OCI-LY1 (cell line): ENCODE measurements at regions not wholly inside any gene's neighbourhood (a gene's known extent, or its start where the extent isn't known, plus 50 kb on each side); places are given as distances from the start of the nearest gene placed in this dataset.

ENCODE experiments used
- H2AFZ ChIP-seq: fragments of 200-600 bp; sonication (generic), shearing (Covaris generic); 2 replicates; pipeline ENCODE4 v1.6.0; 2014; ENCODE audit warnings: antibody characterized with exemption, mild to moderate bottlenecking, low read length
- H3F3A ChIP-seq: fragments of 200-600 bp; sonication (generic), shearing (Covaris generic); 2 replicates; pipeline ENCODE4 v1.6.0; 2014; ENCODE audit warnings: mild to moderate bottlenecking, antibody characterized with exemption, low read length, moderate library complexity; ENCODE audit not compliant: insufficient read depth
- H3K27ac ChIP-seq: fragments of 200-600 bp; sonication (generic); 2 replicates; pipeline ENCODE4 v1.5.1; 2014; ENCODE audit warnings: low read length, mixed run types, mild to moderate bottlenecking, low read depth; ENCODE audit not compliant: poor library complexity, severe bottlenecking
- H3K27me3 ChIP-seq: fragments of 200-600 bp; sonication (generic); 2 replicates; pipeline ENCODE4 v1.6.0; 2014; ENCODE audit warnings: antibody characterized with exemption, mild to moderate bottlenecking, low read length, moderate library complexity; ENCODE audit not compliant: insufficient read depth
- H3K36me3 ChIP-seq: fragments of 200-600 bp; sonication (generic); 2 replicates; pipeline ENCODE4 v1.6.1; 2014; ENCODE audit warnings: mild to moderate bottlenecking, antibody characterized with exemption, low read length, moderate library complexity, mixed read lengths; ENCODE audit not compliant: insufficient read depth
- H3K4me1 ChIP-seq: fragments of 200-600 bp; sonication (generic); 2 replicates; pipeline ENCODE4 v1.5.1; 2014; ENCODE audit warnings: mild to moderate bottlenecking, low read length, moderate library complexity; ENCODE audit not compliant: insufficient read depth, severe bottlenecking
- H3K4me2 ChIP-seq: fragments of 200-600 bp; sonication (generic), shearing (Covaris generic); 2 replicates; pipeline ENCODE4 v1.6.1; 2014; ENCODE audit warnings: low read length
- H3K4me3 ChIP-seq: fragments of 200-600 bp; sonication (generic); 2 replicates; pipeline ENCODE4 v1.5.1; 2014; ENCODE audit warnings: low read length, low read depth, mild to moderate bottlenecking, mixed read lengths; ENCODE audit not compliant: poor library complexity, severe bottlenecking
- H3K79me2 ChIP-seq: fragments of 200-600 bp; shearing (Covaris generic); 2 replicates; pipeline ENCODE4 v1.6.1; 2016; ENCODE audit warnings: mixed run types, low read length, mixed read lengths; ENCODE audit not compliant: insufficient read depth
- H3K9ac ChIP-seq: fragments of 200-600 bp; sonication (generic), shearing (Covaris generic); 2 replicates; pipeline ENCODE4 v1.6.1; 2014; ENCODE audit warnings: mild to moderate bottlenecking, low read length, mixed read lengths
- H3K9me2 ChIP-seq: fragments of 200-600 bp; sonication (generic), shearing (Covaris generic); 2 replicates; pipeline ENCODE4 v1.6.1; 2014; ENCODE audit warnings: low read depth, mild to moderate bottlenecking, low read length, mixed read lengths
- H3K9me3 ChIP-seq: fragments of 200-600 bp; shearing (Covaris generic); 2 replicates; pipeline ENCODE4 v1.6.1; 2014; ENCODE audit warnings: low read length, mixed read lengths
- H4K20me1 ChIP-seq: fragments of 200-600 bp; sonication (generic), shearing (Covaris generic); 2 replicates; pipeline ENCODE4 v1.6.0; 2016; ENCODE audit warnings: mild to moderate bottlenecking, low read length; ENCODE audit not compliant: insufficient read depth
- EZH2 ChIP-seq: fragments of 200-600 bp; sonication (generic), shearing (Covaris generic); IDR thresholded peaks from 2 replicates; pipeline ENCODE4 v1.8.0; 2017; ENCODE audit warnings: borderline replicate concordance, mixed run types, mild to moderate bottlenecking, antibody characterized with exemption, low read length, moderate library complexity, mixed read lengths
- TF ChIP-seq, protein P1 (sequence below): fragments of 200-600 bp; sonication (generic), shearing (Covaris generic); IDR thresholded peaks from 2 replicates; pipeline ENCODE4 v1.5.1; 2017; ENCODE audit warnings: mild to moderate bottlenecking, antibody characterized with exemption, low read length, moderate library complexity, mixed read lengths

DNA sequence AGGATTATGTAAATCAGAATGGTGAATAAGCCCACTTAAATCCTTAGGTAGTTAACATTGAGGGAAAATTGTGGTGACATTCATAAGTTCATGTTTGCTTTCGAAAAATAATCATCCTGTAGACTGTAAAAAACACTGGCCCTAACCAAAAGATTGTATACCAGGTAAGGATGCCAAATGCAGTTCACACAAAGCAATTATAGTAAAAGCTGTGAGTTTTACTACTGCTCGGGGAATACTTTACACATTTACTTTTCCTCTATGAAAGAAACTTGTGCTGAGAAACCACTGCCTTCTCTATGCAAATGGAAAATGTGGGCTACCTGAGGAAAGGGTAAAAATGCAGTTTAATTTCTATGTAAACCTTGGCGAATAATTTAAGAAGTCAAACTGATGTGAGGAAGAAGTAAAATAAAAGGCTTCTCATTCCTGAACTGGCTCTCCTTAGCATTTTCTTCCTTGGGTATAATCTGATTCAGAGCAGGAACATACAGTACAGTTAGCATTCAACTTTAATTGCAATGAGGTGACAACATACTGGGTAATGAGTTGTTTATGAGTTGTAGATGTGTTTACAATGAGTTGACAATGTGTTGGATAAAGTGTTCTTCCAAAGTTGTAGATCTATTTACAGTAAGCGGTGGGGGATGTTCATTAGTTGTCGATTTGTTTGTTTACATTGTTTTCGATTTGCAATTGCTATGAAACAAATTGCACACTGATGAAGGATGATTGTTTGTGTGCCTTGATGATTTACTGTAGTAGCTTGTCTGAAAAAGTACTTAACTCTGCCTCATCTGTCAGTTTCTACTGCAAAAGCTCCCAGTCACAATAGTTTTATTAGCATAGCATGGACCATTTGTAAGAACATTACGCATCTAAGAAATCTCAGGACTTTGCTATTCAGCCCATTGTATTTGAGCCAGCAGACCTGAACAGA, 453.0 kb upstream of the DPH6 start:
- Histone ChIP-seq H3K4me1 (no peaks in the 10 kb centered on the region), H2AFZ (no peak overlapping the region), H3F3A (no peaks in the 10 kb centered on the region), H3K4me3 (no peak overlapping the region), H3K9ac (no peak overlapping the region), H3K4me2 (no peak overlapping the region), H3K9me3 (no peaks in the 10 kb centered on the region), H3K36me3 (no peaks in the 10 kb centered on the region), H4K20me1 (no peaks in the 10 kb centered on the region), H3K9me2 (no peaks in the 10 kb centered on the region), H3K27ac (no peak overlapping the region), H3K27me3 (no peaks in the 10 kb centered on the region), H3K79me2 (no peaks in the 10 kb centered on the region)
- TF ChIP-seq EZH2, result no peak
- TF ChIP-seq, protein P1, sequence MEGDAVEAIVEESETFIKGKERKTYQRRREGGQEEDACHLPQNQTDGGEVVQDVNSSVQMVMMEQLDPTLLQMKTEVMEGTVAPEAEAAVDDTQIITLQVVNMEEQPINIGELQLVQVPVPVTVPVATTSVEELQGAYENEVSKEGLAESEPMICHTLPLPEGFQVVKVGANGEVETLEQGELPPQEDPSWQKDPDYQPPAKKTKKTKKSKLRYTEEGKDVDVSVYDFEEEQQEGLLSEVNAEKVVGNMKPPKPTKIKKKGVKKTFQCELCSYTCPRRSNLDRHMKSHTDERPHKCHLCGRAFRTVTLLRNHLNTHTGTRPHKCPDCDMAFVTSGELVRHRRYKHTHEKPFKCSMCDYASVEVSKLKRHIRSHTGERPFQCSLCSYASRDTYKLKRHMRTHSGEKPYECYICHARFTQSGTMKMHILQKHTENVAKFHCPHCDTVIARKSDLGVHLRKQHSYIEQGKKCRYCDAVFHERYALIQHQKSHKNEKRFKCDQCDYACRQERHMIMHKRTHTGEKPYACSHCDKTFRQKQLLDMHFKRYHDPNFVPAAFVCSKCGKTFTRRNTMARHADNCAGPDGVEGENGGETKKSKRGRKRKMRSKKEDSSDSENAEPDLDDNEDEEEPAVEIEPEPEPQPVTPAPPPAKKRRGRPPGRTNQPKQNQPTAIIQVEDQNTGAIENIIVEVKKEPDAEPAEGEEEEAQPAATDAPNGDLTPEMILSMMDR, result no peak

DNA sequence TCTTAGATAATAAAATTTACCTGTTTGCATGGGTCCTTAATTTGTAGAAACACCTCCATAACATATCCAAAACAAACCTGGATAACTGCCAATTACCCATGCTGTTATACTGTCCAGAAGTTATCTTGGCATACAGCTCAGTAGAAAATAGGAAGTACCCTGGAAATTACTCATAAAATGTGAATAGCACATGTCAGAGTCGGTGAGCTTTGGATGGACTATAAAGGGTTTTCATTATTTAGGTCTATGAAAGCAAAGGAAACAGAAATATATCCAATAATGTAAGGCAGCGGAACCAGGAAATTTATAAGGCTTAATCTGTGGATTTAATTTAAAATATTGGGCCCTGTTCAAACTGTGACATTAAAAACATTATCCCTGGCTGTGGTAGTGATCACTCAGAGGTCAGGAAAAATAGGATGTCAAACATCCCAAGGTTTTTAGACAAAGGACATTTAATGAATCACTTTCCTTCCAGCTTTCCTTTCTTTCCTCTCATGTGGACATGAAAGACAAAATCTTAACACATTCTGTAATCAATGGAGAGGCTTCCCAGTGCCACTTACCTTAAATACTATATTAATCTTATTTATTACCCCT, 459.0 kb upstream of the DPH6 start:
- Histone ChIP-seq H3K27me3 (no peaks in the 10 kb centered on the region), H2AFZ (no peak overlapping the region), H3K27ac (no peak overlapping the region), H3K79me2 (no peaks in the 10 kb centered on the region), H3K9me3 (no peaks in the 10 kb centered on the region), H3K9me2 (no peaks in the 10 kb centered on the region), H3K4me2 (no peak overlapping the region), H3K36me3 (no peaks in the 10 kb centered on the region), H3K4me3 (no peak overlapping the region), H3K9ac (no peak overlapping the region), H3K4me1 (no peaks in the 10 kb centered on the region), H4K20me1 (no peaks in the 10 kb centered on the region), H3F3A (no peaks in the 10 kb centered on the region)
- TF ChIP-seq EZH2, result no peak
- TF ChIP-seq, protein P1, result no peak

DNA sequence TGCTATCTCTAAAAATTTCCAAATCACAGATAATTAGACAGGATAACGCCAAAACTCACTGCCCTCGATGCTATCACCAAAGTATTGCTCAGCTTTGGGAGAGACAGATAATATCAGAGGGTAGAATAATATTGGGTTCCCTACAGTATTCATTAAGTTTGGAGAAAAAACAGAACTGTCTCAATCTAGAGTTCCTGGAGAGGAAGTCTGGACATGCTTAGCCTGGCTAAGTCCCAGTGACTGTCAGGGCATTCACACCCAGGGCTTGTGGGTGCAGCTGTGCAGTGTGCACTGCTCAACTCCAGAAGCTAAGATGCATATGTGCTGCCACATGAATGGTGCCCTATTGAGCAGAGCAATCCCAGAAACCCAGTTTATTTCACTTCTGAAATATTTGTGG, 459.6 kb upstream of the DPH6 start:
- H3K79me2 ChIP-seq, result no peaks in the 10 kb centered on the region
- H3K9ac ChIP-seq, result no peak overlapping the region
- H2AFZ ChIP-seq, result no peak overlapping the region
- no peaks in the 10 kb centered on the region for H3K36me3 ChIP-seq
- H3K9me2 ChIP-seq, result no peaks in the 10 kb centered on the region
- H3K4me3 ChIP-seq, result no peak overlapping the region
- H4K20me1 ChIP-seq, result no peaks in the 10 kb centered on the region
- TF ChIP-seq, protein P1, result no peak
- no peaks in the 10 kb centered on the region for H3F3A ChIP-seq
- no peaks in the 10 kb centered on the region for H3K4me1 ChIP-seq
- no peaks in the 10 kb centered on the region for H3K9me3 ChIP-seq
- H3K27me3 ChIP-seq, result no peaks in the 10 kb centered on the region
- no peak overlapping the region for H3K4me2 ChIP-seq
- H3K27ac ChIP-seq, result no peak overlapping the region
